ENCODE measurements at regions not wholly inside any gene's neighbourhood (a gene's known extent, or its start where the extent isn't known, plus 50 kb on each side); places are given as distances from the start of the nearest gene placed in this dataset.

DNA sequence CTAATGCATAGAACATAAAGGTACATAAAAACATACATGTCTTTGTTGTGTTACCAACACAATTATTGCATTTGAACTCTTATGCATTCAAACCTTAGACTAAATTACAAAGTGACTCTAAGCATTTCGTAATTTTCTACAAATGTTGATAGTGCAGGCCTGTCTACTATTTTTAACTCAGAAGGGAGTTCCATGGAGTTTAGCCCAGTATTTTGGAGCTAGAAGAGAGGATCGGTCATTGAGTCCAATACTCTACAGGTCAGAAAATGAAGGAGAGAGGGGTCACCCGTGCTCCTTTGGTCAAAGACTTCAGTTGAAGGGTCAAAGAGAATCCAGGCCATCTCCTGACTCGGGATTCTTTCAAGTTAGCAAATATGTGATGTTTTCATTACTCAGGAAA lies 55.3 kb upstream of the SRRM3 start:
- TF ChIP-seq, protein P1, sequence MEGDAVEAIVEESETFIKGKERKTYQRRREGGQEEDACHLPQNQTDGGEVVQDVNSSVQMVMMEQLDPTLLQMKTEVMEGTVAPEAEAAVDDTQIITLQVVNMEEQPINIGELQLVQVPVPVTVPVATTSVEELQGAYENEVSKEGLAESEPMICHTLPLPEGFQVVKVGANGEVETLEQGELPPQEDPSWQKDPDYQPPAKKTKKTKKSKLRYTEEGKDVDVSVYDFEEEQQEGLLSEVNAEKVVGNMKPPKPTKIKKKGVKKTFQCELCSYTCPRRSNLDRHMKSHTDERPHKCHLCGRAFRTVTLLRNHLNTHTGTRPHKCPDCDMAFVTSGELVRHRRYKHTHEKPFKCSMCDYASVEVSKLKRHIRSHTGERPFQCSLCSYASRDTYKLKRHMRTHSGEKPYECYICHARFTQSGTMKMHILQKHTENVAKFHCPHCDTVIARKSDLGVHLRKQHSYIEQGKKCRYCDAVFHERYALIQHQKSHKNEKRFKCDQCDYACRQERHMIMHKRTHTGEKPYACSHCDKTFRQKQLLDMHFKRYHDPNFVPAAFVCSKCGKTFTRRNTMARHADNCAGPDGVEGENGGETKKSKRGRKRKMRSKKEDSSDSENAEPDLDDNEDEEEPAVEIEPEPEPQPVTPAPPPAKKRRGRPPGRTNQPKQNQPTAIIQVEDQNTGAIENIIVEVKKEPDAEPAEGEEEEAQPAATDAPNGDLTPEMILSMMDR (IDR thresholded peaks at IDR 0.05): no peak
- TF ChIP-seq POLR2A (IDR thresholded peaks at IDR 0.05): no peak

Data from body of pancreas (tissue), 4 donors.